ENCODE measurements at regions not wholly inside any gene's neighbourhood (a gene's known extent, or its start where the extent isn't known, plus 50 kb on each side); places are given as distances from the start of the nearest gene placed in this dataset.

DNA sequence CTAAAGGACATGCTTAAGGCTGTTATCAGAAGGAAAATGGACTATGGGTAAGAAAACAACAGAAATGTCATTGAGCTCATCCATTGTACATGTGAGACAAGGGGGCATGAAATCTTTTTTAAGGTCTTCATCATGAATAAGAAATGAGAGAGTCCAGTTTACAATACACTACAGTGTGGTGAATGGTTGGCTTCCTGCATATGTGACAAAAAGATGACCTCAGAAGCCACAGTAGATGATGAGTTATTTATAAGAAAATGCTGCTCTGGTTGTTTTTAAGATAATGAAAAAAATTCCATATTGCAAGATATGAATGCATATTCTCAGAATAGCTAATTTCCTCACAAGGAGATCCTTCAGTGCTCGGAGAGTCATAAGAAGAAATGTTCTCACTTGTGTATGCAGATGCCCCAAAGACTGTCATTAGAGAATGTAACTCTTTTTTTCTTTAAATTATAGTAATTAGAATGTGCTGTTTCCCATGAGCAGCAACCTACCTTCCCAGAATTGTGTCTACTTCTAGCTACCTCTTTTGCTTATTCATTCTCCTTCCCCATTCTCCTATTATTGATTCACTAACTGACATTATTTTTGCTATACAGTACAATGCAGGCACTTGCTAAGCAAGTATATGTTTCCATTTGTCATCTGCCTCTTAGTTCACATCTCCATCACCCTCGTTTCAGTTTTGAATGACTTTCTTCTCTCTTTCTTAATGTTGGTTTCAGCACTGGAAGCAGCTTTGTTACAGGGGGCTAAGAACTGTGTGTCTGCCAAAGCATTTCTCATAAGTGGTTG is 152.0 kb upstream of the PEX5L start:
- no peak for DNase-seq

- no peak for DNase-seq
Observed at GRCh38 chr3:180189310-180189648, 152.5 kb upstream of the PEX5L start.

- no peak for DNase-seq
Observed at GRCh38 chr3:180196658-180197057, 159.9 kb upstream of the PEX5L start.

GRCh38 chr3:180199417-180199995 is 162.8 kb upstream of the PEX5L start:
- peak; percentile 85 for DNase-seq

DNA sequence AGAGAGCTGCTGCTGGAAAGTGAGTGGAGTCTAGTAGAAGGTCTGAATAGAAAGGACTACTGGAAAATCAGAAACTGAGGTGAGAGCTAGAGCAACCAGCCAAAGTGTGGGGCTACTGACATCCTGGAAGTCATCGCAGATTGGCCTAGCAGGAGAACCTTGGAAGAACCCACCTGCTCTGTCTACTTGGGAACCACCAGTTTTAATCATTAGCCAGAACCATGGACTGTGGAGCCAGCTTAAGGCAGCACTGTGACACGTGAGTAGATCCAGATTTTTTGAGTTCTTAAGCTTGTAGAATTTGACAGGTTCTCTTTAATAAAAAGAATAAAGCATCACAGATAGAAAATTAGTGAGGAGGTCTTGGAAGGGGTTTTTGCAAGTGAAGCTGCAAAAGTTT is 179.1 kb upstream of the PEX5L start:
- DNase-seq: no peak

GRCh38 chr3:180223268-180223667 is 186.5 kb upstream of the PEX5L start:
- DNase-seq: no peak

DNA sequence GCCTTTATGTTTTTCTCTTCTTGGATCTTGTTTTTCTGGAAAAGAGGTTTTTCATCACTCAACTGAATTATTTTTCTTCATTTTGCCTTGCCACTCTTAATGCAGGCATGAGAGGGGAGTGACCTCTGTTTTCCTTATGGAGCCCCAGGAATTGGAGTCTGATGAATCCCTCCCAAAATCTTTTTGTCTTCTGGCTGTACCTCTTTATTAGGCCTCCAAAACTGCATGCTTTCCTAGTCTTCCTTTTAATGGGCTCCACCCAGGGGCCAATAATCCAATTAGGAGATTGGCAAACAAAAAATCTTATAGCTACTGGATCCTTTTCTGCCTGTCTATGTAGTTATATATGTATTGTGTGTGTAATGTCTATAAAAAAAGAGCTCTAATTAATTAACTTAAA is 192.4 kb upstream of the PEX5L start:
- DNase-seq: no peak

DNA sequence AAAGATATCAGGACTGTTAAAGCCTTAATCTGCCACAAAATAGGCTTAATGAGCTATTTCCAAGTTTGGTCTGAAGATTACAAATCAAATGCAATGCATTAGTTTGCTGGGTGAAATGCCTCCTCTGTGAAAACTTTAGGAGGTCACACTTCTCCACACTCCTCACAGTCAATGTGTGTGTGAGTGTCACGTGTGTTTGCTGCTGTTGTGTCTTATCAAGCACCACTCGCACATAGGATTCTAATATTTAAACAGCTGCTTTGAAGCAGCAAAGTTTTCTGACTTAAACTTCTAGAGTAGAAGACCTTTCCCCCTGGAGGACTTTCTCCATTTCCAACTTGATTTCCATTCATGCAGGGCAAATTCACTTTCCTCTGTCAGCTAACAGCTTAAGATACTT is 203.2 kb upstream of the PEX5L start:
- no peak for DNase-seq

GRCh38 chr3:180246688-180247195 is 210.0 kb upstream of the PEX5L start:
- no peak for DNase-seq

- peak; percentile 32 for DNase-seq
Observed at GRCh38 chr3:180250172-180250571, 213.4 kb upstream of the PEX5L start.

- peak; percentile 96 for DNase-seq
Observed at GRCh38 chr3:180252683-180253082, 215.9 kb upstream of the PEX5L start.

DNA sequence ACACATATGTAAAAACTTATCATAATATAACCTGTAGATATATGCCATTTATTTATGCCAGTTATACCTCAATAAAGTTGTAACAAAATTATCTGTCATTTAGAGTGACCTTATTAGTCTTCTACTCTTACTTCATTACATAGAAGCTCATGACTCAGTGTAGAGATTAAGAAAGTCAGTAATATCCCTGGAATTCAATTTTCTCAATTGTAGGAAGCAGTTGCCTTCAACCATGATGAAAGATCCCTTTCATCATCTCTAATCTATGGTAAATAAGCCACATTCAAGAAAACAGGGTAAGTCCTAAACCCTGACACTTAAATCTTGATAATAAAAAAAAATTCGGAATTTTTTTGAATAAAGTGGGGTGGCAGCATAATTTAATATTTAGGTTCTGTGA is 216.5 kb upstream of the PEX5L start:
- DNase-seq: no peak

- no peak for DNase-seq
Observed at GRCh38 chr3:180264479-180264878, 227.7 kb upstream of the PEX5L start.

DNA sequence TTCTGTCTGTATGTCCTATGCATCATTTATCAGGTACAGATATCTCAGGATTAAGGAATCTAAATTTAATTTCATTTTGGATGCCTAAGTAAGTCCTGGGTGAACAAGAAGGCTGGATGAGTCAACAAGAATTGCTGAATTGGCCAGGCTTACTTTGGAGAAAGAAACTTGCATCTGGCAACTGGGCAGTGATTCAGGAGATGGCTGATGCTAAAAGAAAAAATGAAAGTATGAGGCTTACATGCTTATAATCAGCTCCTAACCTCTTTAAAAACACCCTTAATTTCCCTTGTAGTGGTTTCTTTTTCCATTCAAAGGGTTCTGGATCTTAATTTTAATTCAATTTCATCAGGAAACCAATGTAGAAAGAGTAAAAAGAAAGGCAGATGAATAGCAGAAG is 228.8 kb upstream of the PEX5L start:
- DNase-seq: no peak

DNA sequence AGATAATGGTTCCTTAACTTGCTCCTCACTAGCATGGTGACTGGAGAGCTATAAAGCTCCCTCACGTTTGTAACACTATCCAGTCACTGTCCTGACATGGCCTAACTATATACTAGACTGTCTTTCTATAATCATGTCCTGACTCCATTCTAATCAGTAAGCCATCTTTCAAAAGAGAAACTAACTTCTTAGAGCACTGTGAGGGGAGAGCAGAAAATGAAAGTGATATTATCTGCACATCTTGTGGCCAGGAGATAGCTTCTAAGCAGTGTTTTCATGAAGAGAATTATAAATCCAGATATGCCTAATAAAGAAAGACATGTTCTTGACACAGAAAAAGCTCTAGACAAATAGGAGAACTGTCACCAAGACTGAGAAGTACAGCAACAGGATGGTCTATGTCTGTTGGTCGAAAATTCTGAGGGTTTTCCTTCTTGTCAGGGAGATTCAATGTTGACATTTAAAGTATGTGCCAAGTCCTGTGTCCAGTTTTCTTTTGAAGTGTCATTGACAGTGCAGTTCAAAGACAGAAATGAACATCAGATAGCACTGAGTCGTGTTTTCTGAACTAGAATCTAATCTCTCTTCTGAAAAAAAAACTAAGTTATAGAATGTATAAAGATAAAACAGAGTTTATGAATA is 230.6 kb upstream of the PEX5L start:
- DNase-seq: no peak

DNA sequence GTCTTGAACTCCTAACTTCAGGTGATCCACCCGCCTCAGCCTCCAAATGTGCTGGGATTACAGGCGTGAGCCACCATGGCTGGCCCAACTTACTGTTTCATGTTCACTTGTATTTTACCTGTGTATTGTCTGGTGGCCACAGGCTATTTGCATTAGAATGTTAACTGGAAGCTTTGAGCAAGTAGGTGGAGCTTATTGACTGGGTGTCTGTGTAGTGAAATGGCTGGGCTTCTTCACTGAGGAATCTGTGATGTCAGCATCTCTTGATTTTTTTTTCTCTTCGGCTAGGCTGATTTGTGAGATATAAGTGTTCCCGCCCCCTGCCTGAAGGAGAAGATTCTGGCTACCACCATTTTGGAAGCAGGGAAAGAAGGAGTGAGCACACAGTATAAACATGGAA is 237.8 kb upstream of the PEX5L start:
- DNase-seq: no peak

GRCh38 chr3:180275176-180275575 is 238.4 kb upstream of the PEX5L start:
- no peak for DNase-seq

DNA sequence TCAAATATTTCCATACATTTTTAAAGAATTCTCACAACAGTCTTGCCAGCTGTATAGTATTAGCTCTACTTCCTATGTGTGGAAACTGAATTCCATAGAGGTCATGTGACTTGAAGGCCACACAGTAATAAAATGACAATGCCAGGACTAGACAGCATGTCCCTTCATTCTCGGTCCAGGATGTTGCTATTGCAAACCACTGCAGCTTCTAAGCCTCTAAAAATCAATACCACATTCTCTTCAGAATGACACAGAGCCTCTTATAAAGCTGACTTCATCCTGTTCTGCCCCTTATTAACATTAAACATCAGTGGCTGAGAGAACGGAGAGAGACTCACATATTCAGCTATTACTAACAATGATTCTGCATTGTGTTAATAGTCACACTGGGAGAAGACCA is 240.3 kb upstream of the PEX5L start:
- DNase-seq: no peak

- DNase-seq: no peak
Observed at GRCh38 chr3:180278583-180279188, 241.9 kb upstream of the PEX5L start.

DNA sequence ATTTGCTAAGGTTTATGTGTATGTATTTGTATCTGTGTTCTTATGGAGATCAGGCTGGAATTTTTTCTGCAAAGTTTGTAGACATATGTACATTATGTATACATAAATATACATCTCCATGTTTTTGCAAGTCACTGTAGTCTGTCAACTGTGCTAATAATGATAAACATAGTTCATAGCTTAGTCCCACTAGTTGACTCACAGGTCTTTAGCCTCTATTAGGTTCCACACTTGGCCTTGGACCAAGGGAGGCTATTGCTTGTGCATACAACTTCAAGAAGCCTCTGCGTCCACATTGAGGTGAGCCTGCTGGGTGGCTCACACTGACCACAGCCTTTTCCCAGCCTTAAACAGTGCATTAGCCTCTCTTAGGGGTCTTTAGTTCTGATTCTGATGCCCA is 243.8 kb upstream of the PEX5L start:
- DNase-seq: no peak

- DNase-seq: no peak
Observed at GRCh38 chr3:180282386-180282785, 245.6 kb upstream of the PEX5L start.

GRCh38 chr3:180283251-180283650 is 246.5 kb upstream of the PEX5L start:
- DNase-seq: no peak

DNA sequence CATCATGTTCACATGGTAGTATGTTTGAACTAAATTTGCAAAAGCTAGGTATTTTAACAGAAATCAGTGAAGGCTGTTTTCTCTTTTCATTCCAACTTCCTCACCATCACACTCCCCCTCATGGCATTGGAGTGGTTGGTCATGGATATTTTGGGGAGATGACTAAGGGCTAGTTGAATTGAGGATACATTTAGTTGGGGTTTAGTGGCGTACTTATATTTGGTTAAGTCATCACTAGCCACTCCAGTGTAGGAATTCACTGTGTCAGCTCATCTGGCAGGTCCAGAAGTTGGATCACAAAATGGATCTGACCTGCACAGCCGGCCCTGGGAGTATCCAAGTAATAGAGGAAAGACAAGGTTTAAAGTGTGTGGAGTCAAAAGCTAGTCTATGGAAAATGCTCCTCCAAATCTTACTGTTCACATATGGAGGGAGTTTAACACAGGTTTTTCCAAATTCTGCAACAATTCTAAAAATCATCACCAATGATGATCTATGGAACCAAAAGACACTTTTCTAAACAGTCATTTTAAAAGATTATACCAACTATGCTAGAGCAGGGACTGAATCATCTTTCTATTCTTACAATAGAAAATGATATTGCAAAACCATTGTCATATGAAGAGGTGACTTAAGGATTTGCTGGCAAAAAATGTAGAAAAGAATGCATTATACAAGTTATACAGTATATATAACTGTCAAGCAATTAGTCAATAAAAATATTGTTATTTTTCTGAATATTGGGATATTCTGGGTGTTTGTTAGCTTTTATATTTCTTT is 247.8 kb upstream of the PEX5L start:
- DNase-seq: no peak

All from NCI-H1105 treated with DMSO at 0.1 percent for 48 hours (cell line).